WTC11 (cell line): ENCODE measurements at regions not wholly inside any gene's neighbourhood (a gene's known extent, or its start where the extent isn't known, plus 50 kb on each side); places are given as distances from the start of the nearest gene placed in this dataset.

ENCODE experiments used
- ATAC-seq: fragments of 200-7000 bp; cut with Tn5 transposase; 2 replicates; pipeline ENCODE4 v1.10.0; 2021; ENCODE audit warnings: mild to moderate bottlenecking, moderate library complexity
- CTCF ChIA-PET: fragments of 300-600 bp; sonication (Branson Sonifier 250); formaldehyde crosslinking; loops from one replicate; lab custom pipeline; 2021; ENCODE audit warnings: antibody characterized with exemption; lab: Charles Lee
- POLR2A ChIA-PET: fragments of 350-600 bp; sonication (Branson Sonifier 250); formaldehyde crosslinking; loops from one replicate; lab custom pipeline; 2021; ENCODE audit warnings: antibody characterized with exemption; lab: Charles Lee
- DNase-seq: peaks from one replicate; pipeline ENCODE4 v3.0.0; 2021; ENCODE audit warnings: low spot score
- H3K27ac Mint-ChIP-seq: 2 replicates; pipeline ENCODE4 v1.8.0; 2021; ENCODE audit warnings: mixed read lengths
- H3K27me3 Mint-ChIP-seq: 2 replicates; pipeline ENCODE4 v1.8.0; 2021; ENCODE audit warnings: low read depth, mild to moderate bottlenecking, moderate library complexity, mixed read lengths
- H3K36me3 Mint-ChIP-seq: 2 replicates; pipeline ENCODE4 v1.8.0; 2021; ENCODE audit warnings: mixed read lengths
- H3K4me1 Mint-ChIP-seq: 2 replicates; pipeline ENCODE4 v1.8.0; 2022; ENCODE audit warnings: mixed read lengths
- H3K4me3 Mint-ChIP-seq: 2 replicates; pipeline ENCODE4 v1.8.0; 2021; ENCODE audit warnings: mild to moderate bottlenecking, moderate library complexity, mixed read lengths
- H3K9me3 Mint-ChIP-seq: 2 replicates; pipeline ENCODE4 v1.8.0; 2021; ENCODE audit warnings: mixed read lengths
- CBFB ChIP-seq: sonication (generic); formaldehyde crosslinking; IDR thresholded peaks from 2 replicates; pipeline ENCODE4 v1.8.1; 2022; ENCODE audit warnings: mild to moderate bottlenecking, low read depth, missing genetic modification reagents
- E2F1 ChIP-seq: sonication (generic); formaldehyde crosslinking; IDR thresholded peaks from 2 replicates; pipeline ENCODE4 v1.8.0; 2022; ENCODE audit warnings: mild to moderate bottlenecking, missing genetic modification reagents
- E2F5 ChIP-seq: sonication (generic); formaldehyde crosslinking; IDR thresholded peaks from 2 replicates; pipeline ENCODE4 v1.8.1; 2022; ENCODE audit warnings: mild to moderate bottlenecking, moderate library complexity, missing genetic modification reagents
- EMX1 ChIP-seq: fragments of 250-450 bp; sonication (Bioruptor Pico); IDR thresholded peaks from 2 replicates; pipeline ENCODE4 v1.8.0; 2021; ENCODE audit warnings: mild to moderate bottlenecking
- ERG ChIP-seq: fragments of 250-450 bp; sonication (Bioruptor Pico); IDR thresholded peaks from 2 replicates; pipeline ENCODE4 v1.8.0; 2021; ENCODE audit warnings: mild to moderate bottlenecking
- ESRRA ChIP-seq: sonication (generic); formaldehyde crosslinking; IDR thresholded peaks from 2 replicates; pipeline ENCODE4 v1.8.1; 2022; ENCODE audit warnings: mild to moderate bottlenecking, missing genetic modification reagents, borderline replicate concordance
- FOXP1 ChIP-seq: sonication (generic); formaldehyde crosslinking; IDR thresholded peaks from 2 replicates; pipeline ENCODE4 v1.8.0; 2022; ENCODE audit warnings: missing genetic modification reagents, mild to moderate bottlenecking, moderate library complexity, borderline replicate concordance
- GABPB1 ChIP-seq: sonication (generic); formaldehyde crosslinking; IDR thresholded peaks from 2 replicates; pipeline ENCODE4 v1.8.1; 2023; ENCODE audit warnings: mild to moderate bottlenecking, missing genetic modification reagents
- GTF2I ChIP-seq: fragments of 250-450 bp; sonication (Bioruptor Pico); conservative IDR thresholded peaks from 2 replicates; pipeline ENCODE4 v1.4.0; 2021; ENCODE audit warnings: mild to moderate bottlenecking
- MXD4 ChIP-seq: fragments of 250-450 bp; sonication (Bioruptor Pico); IDR thresholded peaks from 2 replicates; pipeline ENCODE4 v1.8.0; 2021; ENCODE audit warnings: mild to moderate bottlenecking, moderate library complexity, borderline replicate concordance
- NFATC4 ChIP-seq: fragments of 250-450 bp; sonication (Bioruptor Pico); IDR thresholded peaks from 2 replicates; pipeline ENCODE4 v1.9.0; 2021; ENCODE audit warnings: mild to moderate bottlenecking
- PRDM15 ChIP-seq: sonication (generic); formaldehyde crosslinking; IDR thresholded peaks from 2 replicates; pipeline ENCODE4 v1.8.0; 2022; ENCODE audit warnings: missing genetic modification reagents
- RELA ChIP-seq: sonication (generic); formaldehyde crosslinking; IDR thresholded peaks from 2 replicates; pipeline ENCODE4 v1.8.1; 2022; ENCODE audit warnings: missing genetic modification reagents, mild to moderate bottlenecking, borderline replicate concordance
- TCF7 ChIP-seq: sonication (generic); formaldehyde crosslinking; IDR thresholded peaks from 2 replicates; pipeline ENCODE4 v1.8.0; 2022; ENCODE audit warnings: mild to moderate bottlenecking, low read depth, missing genetic modification reagents, moderate library complexity
- TP53 ChIP-seq: sonication (generic); formaldehyde crosslinking; IDR thresholded peaks from 2 replicates; pipeline ENCODE4 v1.8.1; 2023; ENCODE audit warnings: mild to moderate bottlenecking, missing genetic modification reagents
- ZNF121 ChIP-seq: sonication (generic); formaldehyde crosslinking; IDR thresholded peaks from 2 replicates; pipeline ENCODE4 v1.8.0; 2023; ENCODE audit warnings: missing genetic modification reagents
- ZNF263 ChIP-seq: sonication (generic); formaldehyde crosslinking; IDR thresholded peaks from 2 replicates; pipeline ENCODE4 v1.8.1; 2022; ENCODE audit warnings: low read depth, mild to moderate bottlenecking, moderate library complexity, missing genetic modification reagents
- TF ChIP-seq, protein P1 (sequence below): sonication (generic); formaldehyde crosslinking; IDR thresholded peaks from 2 replicates; pipeline ENCODE4 v1.8.0; 2023; ENCODE audit warnings: missing genetic modification reagents, mild to moderate bottlenecking, borderline replicate concordance
- TF ChIP-seq, protein P2 (sequence below): fragments of 200-600 bp; IDR thresholded peaks from 2 replicates; pipeline ENCODE4 v1.8.0; 2022; ENCODE audit warnings: antibody characterized with exemption
- TF ChIP-seq, protein P3 (sequence below): sonication (generic); formaldehyde crosslinking; IDR thresholded peaks from 2 replicates; pipeline ENCODE4 v1.8.1; 2023; ENCODE audit warnings: mild to moderate bottlenecking, moderate library complexity, missing genetic modification reagents

DNA sequence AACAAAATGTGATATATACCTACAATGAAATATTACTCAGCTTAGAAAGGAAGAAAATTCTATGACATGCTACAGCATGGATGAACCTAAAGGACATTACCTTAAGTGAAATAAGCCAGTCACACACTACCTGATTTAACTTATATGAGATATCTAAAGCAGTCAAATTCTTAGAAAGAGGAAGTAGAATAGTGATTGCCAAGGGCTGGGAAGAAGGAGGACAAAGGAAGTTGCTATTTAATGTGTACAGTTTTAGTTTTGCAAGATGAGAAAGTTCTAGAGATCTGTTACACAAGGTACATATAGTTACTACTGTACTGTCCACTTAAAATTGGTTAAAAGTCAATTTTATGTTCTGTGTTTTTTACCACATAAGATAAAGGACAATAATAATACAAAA is 87.5 kb upstream of the KCTD3 start (continued):
- TF ChIP-seq E2F5 (CRISPR knock-in tag) (no peak), MXD4 (CRISPR knock-in tag) (no peak), ZNF121 (CRISPR knock-in tag) (no peak), TP53 (CRISPR knock-in tag) (no peak)
- TF ChIP-seq, protein P1, sequence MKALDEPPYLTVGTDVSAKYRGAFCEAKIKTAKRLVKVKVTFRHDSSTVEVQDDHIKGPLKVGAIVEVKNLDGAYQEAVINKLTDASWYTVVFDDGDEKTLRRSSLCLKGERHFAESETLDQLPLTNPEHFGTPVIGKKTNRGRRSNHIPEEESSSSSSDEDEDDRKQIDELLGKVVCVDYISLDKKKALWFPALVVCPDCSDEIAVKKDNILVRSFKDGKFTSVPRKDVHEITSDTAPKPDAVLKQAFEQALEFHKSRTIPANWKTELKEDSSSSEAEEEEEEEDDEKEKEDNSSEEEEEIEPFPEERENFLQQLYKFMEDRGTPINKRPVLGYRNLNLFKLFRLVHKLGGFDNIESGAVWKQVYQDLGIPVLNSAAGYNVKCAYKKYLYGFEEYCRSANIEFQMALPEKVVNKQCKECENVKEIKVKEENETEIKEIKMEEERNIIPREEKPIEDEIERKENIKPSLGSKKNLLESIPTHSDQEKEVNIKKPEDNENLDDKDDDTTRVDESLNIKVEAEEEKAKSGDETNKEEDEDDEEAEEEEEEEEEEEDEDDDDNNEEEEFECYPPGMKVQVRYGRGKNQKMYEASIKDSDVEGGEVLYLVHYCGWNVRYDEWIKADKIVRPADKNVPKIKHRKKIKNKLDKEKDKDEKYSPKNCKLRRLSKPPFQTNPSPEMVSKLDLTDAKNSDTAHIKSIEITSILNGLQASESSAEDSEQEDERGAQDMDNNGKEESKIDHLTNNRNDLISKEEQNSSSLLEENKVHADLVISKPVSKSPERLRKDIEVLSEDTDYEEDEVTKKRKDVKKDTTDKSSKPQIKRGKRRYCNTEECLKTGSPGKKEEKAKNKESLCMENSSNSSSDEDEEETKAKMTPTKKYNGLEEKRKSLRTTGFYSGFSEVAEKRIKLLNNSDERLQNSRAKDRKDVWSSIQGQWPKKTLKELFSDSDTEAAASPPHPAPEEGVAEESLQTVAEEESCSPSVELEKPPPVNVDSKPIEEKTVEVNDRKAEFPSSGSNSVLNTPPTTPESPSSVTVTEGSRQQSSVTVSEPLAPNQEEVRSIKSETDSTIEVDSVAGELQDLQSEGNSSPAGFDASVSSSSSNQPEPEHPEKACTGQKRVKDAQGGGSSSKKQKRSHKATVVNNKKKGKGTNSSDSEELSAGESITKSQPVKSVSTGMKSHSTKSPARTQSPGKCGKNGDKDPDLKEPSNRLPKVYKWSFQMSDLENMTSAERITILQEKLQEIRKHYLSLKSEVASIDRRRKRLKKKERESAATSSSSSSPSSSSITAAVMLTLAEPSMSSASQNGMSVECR (CRISPR knock-in tag): no peak
- TF ChIP-seq, protein P2, sequence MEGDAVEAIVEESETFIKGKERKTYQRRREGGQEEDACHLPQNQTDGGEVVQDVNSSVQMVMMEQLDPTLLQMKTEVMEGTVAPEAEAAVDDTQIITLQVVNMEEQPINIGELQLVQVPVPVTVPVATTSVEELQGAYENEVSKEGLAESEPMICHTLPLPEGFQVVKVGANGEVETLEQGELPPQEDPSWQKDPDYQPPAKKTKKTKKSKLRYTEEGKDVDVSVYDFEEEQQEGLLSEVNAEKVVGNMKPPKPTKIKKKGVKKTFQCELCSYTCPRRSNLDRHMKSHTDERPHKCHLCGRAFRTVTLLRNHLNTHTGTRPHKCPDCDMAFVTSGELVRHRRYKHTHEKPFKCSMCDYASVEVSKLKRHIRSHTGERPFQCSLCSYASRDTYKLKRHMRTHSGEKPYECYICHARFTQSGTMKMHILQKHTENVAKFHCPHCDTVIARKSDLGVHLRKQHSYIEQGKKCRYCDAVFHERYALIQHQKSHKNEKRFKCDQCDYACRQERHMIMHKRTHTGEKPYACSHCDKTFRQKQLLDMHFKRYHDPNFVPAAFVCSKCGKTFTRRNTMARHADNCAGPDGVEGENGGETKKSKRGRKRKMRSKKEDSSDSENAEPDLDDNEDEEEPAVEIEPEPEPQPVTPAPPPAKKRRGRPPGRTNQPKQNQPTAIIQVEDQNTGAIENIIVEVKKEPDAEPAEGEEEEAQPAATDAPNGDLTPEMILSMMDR: no peak

GRCh38 chr1:215482079-215482478 is 85.0 kb upstream of the KCTD3 start:
- no peak overlapping the region for H3K4me3 Mint-ChIP-seq
- ATAC-seq (no peak), DNase-seq (no peak)
- H3K27me3 Mint-ChIP-seq: no peaks in the 10 kb centered on the region
- H3K27ac Mint-ChIP-seq: no peak overlapping the region
- H3K9me3 Mint-ChIP-seq: peaks cover 49% of the 10 kb centered on the region
- ChIA-PET POLR2A (no interaction called here), CTCF (no interaction called here)
- TF ChIP-seq ZNF263 (CRISPR knock-in tag) (no peak), NFATC4 (CRISPR knock-in tag) (no peak), ERG (CRISPR knock-in tag) (no peak), CBFB (no peak), EMX1 (CRISPR knock-in tag) (no peak), PRDM15 (CRISPR knock-in tag) (no peak), GTF2I (CRISPR knock-in tag) (no peak), TCF7 (no peak), RELA (CRISPR knock-in tag) (no peak), E2F1 (CRISPR knock-in tag) (no peak), FOXP1 (CRISPR knock-in tag) (no peak), GABPB1 (no peak), ESRRA (CRISPR knock-in tag) (no peak)
- TF ChIP-seq, protein P3, sequence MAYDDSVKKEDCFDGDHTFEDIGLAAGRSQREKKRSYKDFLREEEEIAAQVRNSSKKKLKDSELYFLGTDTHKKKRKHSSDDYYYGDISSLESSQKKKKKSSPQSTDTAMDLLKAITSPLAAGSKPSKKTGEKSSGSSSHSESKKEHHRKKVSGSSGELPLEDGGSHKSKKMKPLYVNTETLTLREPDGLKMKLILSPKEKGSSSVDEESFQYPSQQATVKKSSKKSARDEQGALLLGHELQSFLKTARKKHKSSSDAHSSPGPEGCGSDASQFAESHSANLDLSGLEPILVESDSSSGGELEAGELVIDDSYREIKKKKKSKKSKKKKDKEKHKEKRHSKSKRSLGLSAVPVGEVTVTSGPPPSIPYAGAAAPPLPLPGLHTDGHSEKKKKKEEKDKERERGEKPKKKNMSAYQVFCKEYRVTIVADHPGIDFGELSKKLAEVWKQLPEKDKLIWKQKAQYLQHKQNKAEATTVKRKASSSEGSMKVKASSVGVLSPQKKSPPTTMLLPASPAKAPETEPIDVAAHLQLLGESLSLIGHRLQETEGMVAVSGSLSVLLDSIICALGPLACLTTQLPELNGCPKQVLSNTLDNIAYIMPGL: no peak
- peaks cover 26% of the 10 kb centered on the region for H3K36me3 Mint-ChIP-seq
- H3K4me1 Mint-ChIP-seq: peaks cover 14% of the 10 kb centered on the region
